ENCODE measurements at regions not wholly inside any gene's neighbourhood (a gene's known extent, or its start where the extent isn't known, plus 50 kb on each side); places are given as distances from the start of the nearest gene placed in this dataset.

- no peaks in the 10 kb centered on the region for H4K20me1 ChIP-seq (ENCODE audit: control insufficient read depth, insufficient read depth)
- RAD21 ChIA-PET (ENCODE audit: unreplicated experiment): no interaction called here
- in situ Hi-C loops (cut with MboI) (no loop called here), intact Hi-C loops (cut with micrococcal nuclease; ENCODE audit: unreplicated experiment) (no loop called here)
- SMC1A ChIA-PET (ENCODE audit: uncharacterized antibody, unreplicated experiment): interaction anchor here (0.7 kb wide), 1 partner anchor 23 kb away, joined by 3 read pairs; no protein-coding TSS in a partner anchor
- H3K27ac ChIP-seq (ENCODE audit: control insufficient read depth, insufficient read depth): no peak overlapping the region
- no TSS peak for BruUV-seq (replicated peaks)
- no peak overlapping the region for H3K4me3 ChIP-seq
- FAIRE-seq: no peak
- WGBS (ENCODE audit: insufficient coverage, insufficient replicate concordance, low lambda C conversion rate, missing lambda C conversion rate): 74% methylated on average over 11 of the region's 11 CpGs
- H3K4me2 ChIP-seq (ENCODE audit: control insufficient read depth, insufficient read depth): no peak overlapping the region
- CTCF ChIA-PET: no interaction called here
- H2AFZ ChIP-seq (ENCODE audit: control insufficient read depth, low read depth, low read length): no peak overlapping the region; the same call in 1 of the 2 replicates
- no peaks in the 10 kb centered on the region for H3K27me3 ChIP-seq (replicated peaks in 1 of 2; ENCODE audit: control insufficient read depth in 2 of 2, insufficient read depth in 2 of 2, low read length in 1 of 2)
- POLR2A ChIA-PET: interaction anchor here (0.7 kb wide), 1 partner anchor 1659 kb away, joined by 5 read pairs; no protein-coding TSS in a partner anchor
- H3K4me1 ChIP-seq (ENCODE audit: control insufficient read depth, insufficient read depth, low read length): no peaks in the 10 kb centered on the region
- no peak for ATAC-seq
- H3K9ac ChIP-seq (ENCODE audit: control insufficient read depth, insufficient read depth, low read length): no peak overlapping the region
- DNase-seq (ENCODE audit: low read depth, low spot score): no peak
- no peaks in the 10 kb centered on the region for H3K9me3 ChIP-seq (replicated peaks; ENCODE audit: control insufficient read depth, insufficient read depth, low read length)
- no peak for TF ChIP-seq NFYA (IDR thresholded peaks at IDR 0.05; ENCODE audit: borderline replicate concordance, low read depth, low read length)
- no peak for TF ChIP-seq FOXK2 (IDR thresholded peaks at IDR 0.05)
- TF ChIP-seq ASH2L (IDR thresholded peaks at IDR 0.05; ENCODE audit: borderline replicate concordance, low read depth): no peak
- TF ChIP-seq RAD51 (IDR thresholded peaks at IDR 0.05): no peak
- no peak for TF ChIP-seq HDGF (IDR thresholded peaks at IDR 0.05)
- no peak for TF ChIP-seq MEF2B (IDR thresholded peaks at IDR 0.05; ENCODE audit: partially characterized antibody, poor library complexity, severe bottlenecking)
- TF ChIP-seq ZNF207 (IDR thresholded peaks at IDR 0.05; ENCODE audit: borderline replicate concordance): no peak
- TF ChIP-seq, protein P1, sequence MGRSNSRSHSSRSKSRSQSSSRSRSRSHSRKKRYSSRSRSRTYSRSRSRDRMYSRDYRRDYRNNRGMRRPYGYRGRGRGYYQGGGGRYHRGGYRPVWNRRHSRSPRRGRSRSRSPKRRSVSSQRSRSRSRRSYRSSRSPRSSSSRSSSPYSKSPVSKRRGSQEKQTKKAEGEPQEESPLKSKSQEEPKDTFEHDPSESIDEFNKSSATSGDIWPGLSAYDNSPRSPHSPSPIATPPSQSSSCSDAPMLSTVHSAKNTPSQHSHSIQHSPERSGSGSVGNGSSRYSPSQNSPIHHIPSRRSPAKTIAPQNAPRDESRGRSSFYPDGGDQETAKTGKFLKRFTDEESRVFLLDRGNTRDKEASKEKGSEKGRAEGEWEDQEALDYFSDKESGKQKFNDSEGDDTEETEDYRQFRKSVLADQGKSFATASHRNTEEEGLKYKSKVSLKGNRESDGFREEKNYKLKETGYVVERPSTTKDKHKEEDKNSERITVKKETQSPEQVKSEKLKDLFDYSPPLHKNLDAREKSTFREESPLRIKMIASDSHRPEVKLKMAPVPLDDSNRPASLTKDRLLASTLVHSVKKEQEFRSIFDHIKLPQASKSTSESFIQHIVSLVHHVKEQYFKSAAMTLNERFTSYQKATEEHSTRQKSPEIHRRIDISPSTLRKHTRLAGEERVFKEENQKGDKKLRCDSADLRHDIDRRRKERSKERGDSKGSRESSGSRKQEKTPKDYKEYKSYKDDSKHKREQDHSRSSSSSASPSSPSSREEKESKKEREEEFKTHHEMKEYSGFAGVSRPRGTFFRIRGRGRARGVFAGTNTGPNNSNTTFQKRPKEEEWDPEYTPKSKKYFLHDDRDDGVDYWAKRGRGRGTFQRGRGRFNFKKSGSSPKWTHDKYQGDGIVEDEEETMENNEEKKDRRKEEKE (IDR thresholded peaks at IDR 0.05): no peak
- no peak for TF ChIP-seq RUNX3 (IDR thresholded peaks at IDR 0.05; ENCODE audit: low read length)
- TF ChIP-seq NR2F1 (conservative IDR thresholded peaks at IDR 0.05): no peak
- TF ChIP-seq CHD1 (IDR thresholded peaks at IDR 0.05; ENCODE audit: low read depth, low read length): no peak
- TF ChIP-seq, protein P2, sequence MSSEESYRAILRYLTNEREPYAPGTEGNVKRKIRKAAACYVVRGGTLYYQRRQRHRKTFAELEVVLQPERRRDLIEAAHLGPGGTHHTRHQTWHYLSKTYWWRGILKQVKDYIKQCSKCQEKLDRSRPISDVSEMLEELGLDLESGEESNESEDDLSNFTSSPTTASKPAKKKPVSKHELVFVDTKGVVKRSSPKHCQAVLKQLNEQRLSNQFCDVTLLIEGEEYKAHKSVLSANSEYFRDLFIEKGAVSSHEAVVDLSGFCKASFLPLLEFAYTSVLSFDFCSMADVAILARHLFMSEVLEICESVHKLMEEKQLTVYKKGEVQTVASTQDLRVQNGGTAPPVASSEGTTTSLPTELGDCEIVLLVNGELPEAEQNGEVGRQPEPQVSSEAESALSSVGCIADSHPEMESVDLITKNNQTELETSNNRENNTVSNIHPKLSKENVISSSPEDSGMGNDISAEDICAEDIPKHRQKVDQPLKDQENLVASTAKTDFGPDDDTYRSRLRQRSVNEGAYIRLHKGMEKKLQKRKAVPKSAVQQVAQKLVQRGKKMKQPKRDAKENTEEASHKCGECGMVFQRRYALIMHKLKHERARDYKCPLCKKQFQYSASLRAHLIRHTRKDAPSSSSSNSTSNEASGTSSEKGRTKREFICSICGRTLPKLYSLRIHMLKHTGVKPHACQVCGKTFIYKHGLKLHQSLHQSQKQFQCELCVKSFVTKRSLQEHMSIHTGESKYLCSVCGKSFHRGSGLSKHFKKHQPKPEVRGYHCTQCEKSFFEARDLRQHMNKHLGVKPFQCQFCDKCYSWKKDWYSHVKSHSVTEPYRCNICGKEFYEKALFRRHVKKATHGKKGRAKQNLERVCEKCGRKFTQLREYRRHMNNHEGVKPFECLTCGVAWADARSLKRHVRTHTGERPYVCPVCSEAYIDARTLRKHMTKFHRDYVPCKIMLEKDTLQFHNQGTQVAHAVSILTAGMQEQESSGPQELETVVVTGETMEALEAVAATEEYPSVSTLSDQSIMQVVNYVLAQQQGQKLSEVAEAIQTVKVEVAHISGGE (CRISPR knock-in tag; IDR thresholded peaks at IDR 0.05): no peak
- TF ChIP-seq BCL11A (IDR thresholded peaks at IDR 0.05; ENCODE audit: low read depth, low read length): no peak
- H3K36me3 ChIP-seq (ENCODE audit: control insufficient read depth in 2 of 2, insufficient read depth in 2 of 2, low read length in 1 of 2): no peaks in the 10 kb centered on the region
- no peaks in the 10 kb centered on the region for H3K79me2 ChIP-seq (ENCODE audit: control insufficient read depth, insufficient read depth, low read length)
Observed at GRCh38 chr6:14964556-14965270, 281.2 kb upstream of the JARID2 start.

Measured in GM12878 (cell line).